ENCODE measurements at regions not wholly inside any gene's neighbourhood (a gene's known extent, or its start where the extent isn't known, plus 50 kb on each side); places are given as distances from the start of the nearest gene placed in this dataset.

- H3K27ac ChIP-seq: no peak overlapping the region
- no peak for TF ChIP-seq CTCF (IDR thresholded peaks at IDR 0.05)
- DNase-seq (ENCODE audit: low spot score): no peak
- H3K27me3 ChIP-seq: no peaks in the 10 kb centered on the region
- no peaks in the 10 kb centered on the region for H3K9me3 ChIP-seq
- H3K4me1 ChIP-seq: no peaks in the 10 kb centered on the region
- no peaks in the 10 kb centered on the region for H3K36me3 ChIP-seq
- no peak overlapping the region for H3K4me3 ChIP-seq
Measured at GRCh38 chr20:57111028-57111373, 155.4 kb downstream of the BMP7 start.

DNA sequence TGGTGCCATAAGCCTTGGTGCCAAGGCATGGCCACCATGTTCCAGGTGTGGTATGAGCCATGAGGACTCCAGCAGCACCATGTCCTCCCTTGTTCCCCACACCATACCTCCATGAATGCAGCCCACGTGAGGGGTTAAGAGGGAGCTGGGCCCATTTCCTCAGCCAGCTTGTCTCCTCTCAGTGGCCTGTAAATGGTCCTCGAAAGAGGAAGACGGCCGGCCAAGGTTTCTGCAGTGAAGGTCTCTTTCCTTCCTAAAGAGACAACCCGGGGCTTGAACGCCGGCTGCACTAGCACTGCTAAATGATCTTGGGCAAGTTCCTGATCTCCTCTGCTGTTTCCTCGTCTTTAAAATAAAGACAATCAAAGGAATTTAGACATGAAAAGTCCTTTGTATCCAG lies 154.0 kb downstream of the BMP7 start:
- Histone ChIP-seq H3K4me3 (no peak overlapping the region), H3K27me3 (no peaks in the 10 kb centered on the region), H3K4me1 (no peaks in the 10 kb centered on the region), H3K9me3 (no peaks in the 10 kb centered on the region), H3K27ac (no peak overlapping the region), H3K36me3 (no peaks in the 10 kb centered on the region)
- no peak for TF ChIP-seq CTCF (IDR thresholded peaks at IDR 0.05)
- DNase-seq (ENCODE audit: low spot score): no peak

GRCh38 chr20:57114290-57115005 lies 152.0 kb downstream of the BMP7 start:
- no peak for TF ChIP-seq CTCF (IDR thresholded peaks at IDR 0.05)
- no peak for DNase-seq (ENCODE audit: low spot score)
- Histone ChIP-seq H3K4me1 (no peaks in the 10 kb centered on the region), H3K36me3 (no peaks in the 10 kb centered on the region), H3K27ac (no peak overlapping the region), H3K9me3 (no peaks in the 10 kb centered on the region), H3K4me3 (no peak overlapping the region), H3K27me3 (no peaks in the 10 kb centered on the region)

DNA sequence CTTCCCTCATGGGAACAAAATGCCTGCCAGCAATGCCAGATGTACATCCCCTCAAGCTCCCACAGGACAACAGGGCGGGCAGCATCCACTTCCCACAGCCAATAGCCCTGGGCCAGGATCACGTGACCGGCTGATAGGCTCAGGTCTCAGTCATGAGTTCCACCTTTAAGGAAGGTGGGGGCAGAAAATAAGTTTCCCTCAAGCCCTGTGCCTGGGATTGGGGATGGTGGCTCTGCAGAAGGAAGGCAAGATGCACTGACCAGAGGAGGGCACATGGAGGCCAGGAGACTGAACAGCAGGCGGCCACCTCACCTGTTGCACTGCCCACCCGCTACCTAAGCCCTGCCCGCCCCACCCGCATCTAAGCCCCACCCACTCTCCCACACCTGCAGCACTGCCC lies 149.1 kb downstream of the BMP7 start:
- Histone ChIP-seq H3K9me3 (no peaks in the 10 kb centered on the region), H3K4me3 (no peak overlapping the region), H3K27me3 (no peaks in the 10 kb centered on the region), H3K4me1 (no peaks in the 10 kb centered on the region), H3K36me3 (no peaks in the 10 kb centered on the region), H3K27ac (no peak overlapping the region)
- no peak for TF ChIP-seq CTCF (IDR thresholded peaks at IDR 0.05)
- DNase-seq (ENCODE audit: low spot score): no peak

DNA sequence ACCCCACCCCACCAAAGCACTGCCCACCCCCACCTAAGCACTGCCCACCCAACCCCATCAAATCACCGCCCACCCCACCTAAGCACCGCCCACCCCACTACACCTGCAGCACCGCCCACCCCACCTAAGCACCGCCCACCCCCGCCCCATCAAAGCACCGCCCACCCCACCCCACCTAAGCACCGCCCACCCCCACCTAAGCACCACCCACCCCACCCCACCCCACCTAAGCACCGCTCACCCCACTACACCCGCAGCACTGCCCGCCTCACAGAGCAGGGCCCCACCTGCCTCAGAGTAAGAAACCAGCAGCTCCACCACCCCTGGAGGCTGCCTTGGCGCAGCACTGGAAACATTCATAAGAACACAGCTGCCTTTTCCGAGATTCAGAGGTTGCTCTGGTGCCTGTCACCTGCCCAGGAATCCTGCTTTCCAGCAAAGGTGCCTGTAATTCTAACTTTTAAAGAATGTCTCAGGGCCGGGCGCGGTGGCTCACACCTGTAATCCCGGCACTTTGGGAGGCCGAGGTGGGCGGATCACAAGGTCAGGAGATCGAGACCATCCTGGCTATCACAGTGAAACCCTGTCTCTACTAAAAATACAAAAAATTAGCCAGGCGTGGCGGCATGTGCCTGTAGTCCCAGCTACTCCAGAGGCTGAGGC lies 148.2 kb downstream of the BMP7 start:
- no peak overlapping the region for H3K27ac ChIP-seq
- no peak overlapping the region for H3K4me3 ChIP-seq
- TF ChIP-seq CTCF (IDR thresholded peaks at IDR 0.05): no peak
- H3K4me1 ChIP-seq: no peaks in the 10 kb centered on the region
- H3K36me3 ChIP-seq: no peaks in the 10 kb centered on the region
- H3K27me3 ChIP-seq: no peaks in the 10 kb centered on the region
- no peaks in the 10 kb centered on the region for H3K9me3 ChIP-seq
- DNase-seq (ENCODE audit: low spot score): no peak
